ENCODE measurements at regions not wholly inside any gene's neighbourhood (a gene's known extent, or its start where the extent isn't known, plus 50 kb on each side); places are given as distances from the start of the nearest gene placed in this dataset.

DNA sequence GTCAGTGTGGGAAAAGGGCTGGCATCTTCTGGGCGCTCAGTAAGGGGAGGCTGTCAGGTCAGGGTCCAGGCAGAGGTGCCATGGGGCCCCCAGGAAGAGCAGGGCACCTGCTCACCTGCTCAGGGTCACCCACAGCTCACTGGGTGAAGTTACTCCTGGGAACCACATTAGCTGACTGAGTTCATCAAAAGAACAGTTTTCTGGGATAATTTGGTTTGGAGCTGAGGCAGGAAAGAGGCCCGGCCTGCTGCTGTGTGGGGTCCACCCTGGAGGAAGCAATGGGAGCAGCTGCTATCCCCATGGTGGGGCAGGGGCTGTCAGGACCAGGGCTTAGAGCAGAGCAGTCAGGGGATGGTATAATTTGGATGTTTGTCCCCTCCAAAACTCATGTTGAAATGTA, 97.2 kb upstream of the GPC1 start:
- no peak for TF ChIP-seq POLR2A (IDR thresholded peaks at IDR 0.05)
- no peak for TF ChIP-seq EP300 (IDR thresholded peaks at IDR 0.05)
